CD14-positive monocyte (primary cell): ENCODE measurements at regions not wholly inside any gene's neighbourhood (a gene's known extent, or its start where the extent isn't known, plus 50 kb on each side); places are given as distances from the start of the nearest gene placed in this dataset.

Experiments used
- DNase-seq, 3 donors: peaks; one replicate each; pipeline ENCODE4 v3.0.0-alpha.2; 2011 to 2022
- H2AFZ ChIP-seq: 2 replicates; pipeline ENCODE4 v1.6.0; 2012; ENCODE audit warnings: mild to moderate bottlenecking, low read depth, low read length, inconsistent platforms; ENCODE audit not compliant: insufficient read depth, poor library complexity, severe bottlenecking
- H3K27ac ChIP-seq, 2 donors: 1 replicate in 1 of 2; 2 replicates in 1 of 2; pipeline ENCODE4 v1.5.1; 2012 to 2013; ENCODE audit warnings: low read length in 2 of 2, control low read depth in 1 of 2, inconsistent platforms in 1 of 2, low read depth in 1 of 2, mild to moderate bottlenecking in 1 of 2
- H3K27me3 ChIP-seq, 2 donors: one replicate each; pipeline versions ENCODE4 v1.6.0 to v1.6.1; 2011 to 2013; ENCODE audit warnings: low read length in 2 of 2; ENCODE audit not compliant: control insufficient read depth in 2 of 2, insufficient read depth in 2 of 2
- H3K36me3 ChIP-seq, 2 donors: replicated peaks in 1 of 2; 1 replicate in 1 of 2; 2 replicates in 1 of 2; pipeline versions ENCODE4 v1.5.1 to v1.6.1; 2012 to 2013; ENCODE audit warnings: low read length in 2 of 2, control low read depth in 1 of 2, inconsistent platforms in 1 of 2, mild to moderate bottlenecking in 1 of 2; ENCODE audit not compliant: insufficient read depth in 2 of 2, control insufficient read depth in 1 of 2
- H3K4me1 ChIP-seq, 2 donors: 1 replicate in 1 of 2; 2 replicates in 1 of 2; pipeline versions ENCODE4 v1.5.1 to v1.6.1; 2012 to 2013; ENCODE audit warnings: low read length in 2 of 2, control low read depth in 1 of 2, inconsistent platforms in 1 of 2, mild to moderate bottlenecking in 1 of 2, moderate library complexity in 1 of 2; ENCODE audit not compliant: insufficient read depth in 2 of 2, control insufficient read depth in 1 of 2
- H3K4me2 ChIP-seq: replicated peaks from 2 replicates; pipeline ENCODE3; 2012; ENCODE audit warnings: low read length, moderate library complexity, mild to moderate bottlenecking; ENCODE audit not compliant: poor library complexity, severe bottlenecking; ENCODE audit errors: extremely low read depth
- H3K4me3 ChIP-seq, 3 experiments: fragments of 200-600 bp in 1 of 3; sonication (generic) in 1 of 3; replicated peaks in 1 of 3; 1 replicate in 2 of 3; 2 replicates in 1 of 3; pipeline ENCODE4 v1.5.1; 2011 to 2013; ENCODE audit warnings: low read length in 3 of 3, mild to moderate bottlenecking in 3 of 3, control low read depth in 2 of 3, low read depth in 2 of 3, inconsistent platforms in 1 of 3, moderate library complexity in 1 of 3
- H3K79me2 ChIP-seq: 2 replicates; pipeline ENCODE4 v1.6.0; 2012; ENCODE audit warnings: mild to moderate bottlenecking, control low read depth, inconsistent platforms, low read length, moderate library complexity; ENCODE audit not compliant: insufficient read depth
- H3K9ac ChIP-seq: 2 replicates; pipeline ENCODE4 v1.6.0; 2017; ENCODE audit warnings: low read length, mild to moderate bottlenecking; ENCODE audit not compliant: insufficient read depth, poor library complexity, severe bottlenecking
- H3K9me3 ChIP-seq, 2 donors: replicated peaks in 1 of 2; 1 replicate in 1 of 2; 2 replicates in 1 of 2; pipeline versions ENCODE4 v1.5.1 to v1.6.1; 2012 to 2013; ENCODE audit warnings: low read length in 2 of 2, control low read depth in 1 of 2; ENCODE audit not compliant: control insufficient read depth in 1 of 2, insufficient read depth in 1 of 2
- H4K20me1 ChIP-seq: 2 replicates; pipeline ENCODE4 v1.6.0; 2012; ENCODE audit warnings: mild to moderate bottlenecking, low read length, control low read depth, moderate library complexity; ENCODE audit not compliant: insufficient read depth
- H3K27ac Mint-ChIP-seq, 7 donors: one replicate each; pipeline ENCODE4 v1.8.0; 2020; ENCODE audit warnings: mild to moderate bottlenecking in 7 of 7, mixed read lengths in 7 of 7, moderate library complexity in 6 of 7, inconsistent platforms in 2 of 7
- H3K27me3 Mint-ChIP-seq, 3 donors: one replicate each; pipeline ENCODE4 v1.8.0; 2021 to 2022; ENCODE audit warnings: low read depth in 3 of 3, mild to moderate bottlenecking in 3 of 3, mixed read lengths in 3 of 3, moderate library complexity in 3 of 3, inconsistent platforms in 1 of 3
- H3K36me3 Mint-ChIP-seq, 2 donors: one replicate each; pipeline ENCODE4 v1.8.0; 2020; ENCODE audit warnings: mixed read lengths in 2 of 2, inconsistent platforms in 1 of 2, mild to moderate bottlenecking in 1 of 2
- H3K4me1 Mint-ChIP-seq: one replicate; pipeline ENCODE4 v1.8.0; 2020; ENCODE audit warnings: mild to moderate bottlenecking, mixed read lengths
- H3K4me3 Mint-ChIP-seq, 2 donors: one replicate each; pipeline ENCODE4 v1.8.0; 2020; ENCODE audit warnings: mild to moderate bottlenecking in 2 of 2, mixed read lengths in 2 of 2, moderate library complexity in 1 of 2
- H3K9me3 Mint-ChIP-seq, 7 donors: one replicate each; pipeline ENCODE4 v1.8.0; 2020 to 2022; ENCODE audit warnings: mixed read lengths in 7 of 7, mild to moderate bottlenecking in 6 of 7, moderate library complexity in 6 of 7, inconsistent platforms in 2 of 7
- CTCF ChIP-seq: fragments of 200-600 bp; IDR thresholded peaks from one replicate; pipeline ENCODE4 v1.8.0; 2022; ENCODE audit warnings: antibody characterized with exemption, mild to moderate bottlenecking
- WGBS: methylation state at CpG from one replicate; pipeline ENCODE4 v1.1.5; 2013; ENCODE audit warnings: missing lambda C conversion rate; ENCODE audit not compliant: insufficient coverage; 5-methylcytosine and 5-hydroxymethylcytosine counted together
- intact Hi-C, 2 donors: fragments of 100-400 bp; cut with micrococcal nuclease; formaldehyde crosslinking; loops; one replicate each; pipeline versions ENCODE4 v1.15.0 to v1.15.1; 2023

- H3K4me3 ChIP-seq: no peak overlapping the region
- no peak overlapping the region for H3K9ac ChIP-seq
- Mint-ChIP-seq H3K27ac (no peak overlapping the region), H3K9me3 (no peaks in the 10 kb centered on the region), H3K4me3 (no peak overlapping the region), H3K36me3 (no peaks in the 10 kb centered on the region), H3K27me3 (peaks cover 0 to 2% (median 0%) of the 10 kb centered on the region in 3 donors), H3K4me1 (peaks cover 22% of the 10 kb centered on the region)
- DNase-seq: no peak
- intact Hi-C loops: no loop called here
- H3K9me3 ChIP-seq: no peaks in the 10 kb centered on the region
- TF ChIP-seq CTCF: no peak
- H3K36me3 ChIP-seq: no peaks in the 10 kb centered on the region
- H4K20me1 ChIP-seq: no peaks in the 10 kb centered on the region
- no peak overlapping the region for H3K4me2 ChIP-seq
- H3K79me2 ChIP-seq: no peaks in the 10 kb centered on the region
- no peak overlapping the region for H2AFZ ChIP-seq
- peaks cover 18 to 23% of the 10 kb centered on the region in 2 donors for H3K4me1 ChIP-seq
- WGBS: no CpG with 5 or more reads among the region's 4 CpGs
- no peak overlapping the region for H3K27ac ChIP-seq
- H3K27me3 ChIP-seq: no peaks in the 10 kb centered on the region
Measured at GRCh38 chr6:21969192-21969591, 327.6 kb downstream of the PRL start.

GRCh38 chr6:21970569-21971300, 326.1 kb downstream of the PRL start:
- H3K4me3 ChIP-seq: peak overlapping the region in 1 of 3 experiments; percentile 28
- H3K36me3 Mint-ChIP-seq: no peaks in the 10 kb centered on the region
- H3K9ac ChIP-seq: no peak overlapping the region
- no peaks in the 10 kb centered on the region for H3K9me3 ChIP-seq
- no peaks in the 10 kb centered on the region for H3K79me2 ChIP-seq
- intact Hi-C loops: no loop called here
- no peaks in the 10 kb centered on the region for H3K36me3 ChIP-seq
- H3K4me1 Mint-ChIP-seq: peaks cover 11% of the 10 kb centered on the region
- no peaks in the 10 kb centered on the region for H4K20me1 ChIP-seq
- no peaks in the 10 kb centered on the region for H3K27me3 Mint-ChIP-seq
- H2AFZ ChIP-seq: peak overlapping the region; percentile 62
- peaks cover 0 to 1% (median 0%) of the 10 kb centered on the region in 7 donors for H3K9me3 Mint-ChIP-seq
- no peak overlapping the region for H3K27ac ChIP-seq
- peak overlapping the region in 1 of 2 donors; percentile 37 for H3K4me3 Mint-ChIP-seq
- peak overlapping the region; percentile 35 for H3K4me2 ChIP-seq
- TF ChIP-seq CTCF: no peak
- 21% methylated on average over 4 of the region's 9 CpGs for WGBS
- no peak overlapping the region for H3K27ac Mint-ChIP-seq
- peaks cover 9 to 12% of the 10 kb centered on the region in 2 donors for H3K4me1 ChIP-seq
- peak in 2 of 3 donors; percentile 14 to 34 for DNase-seq
- no peaks in the 10 kb centered on the region for H3K27me3 ChIP-seq
